Erythroblast (primary cell): ENCODE measurements at regions not wholly inside any gene's neighbourhood (a gene's known extent, or its start where the extent isn't known, plus 50 kb on each side); places are given as distances from the start of the nearest gene placed in this dataset.

Source experiments
- GATA1 ChIP-seq: IDR thresholded peaks from 2 replicates; pipeline ENCODE4 v1.6.1; 2011; ENCODE audit warnings: low read depth, mild to moderate bottlenecking, control low read depth, low read length, moderate library complexity
- POLR2A ChIP-seq: IDR thresholded peaks from 2 replicates; pipeline ENCODE4 v1.6.1; 2011; ENCODE audit warnings: mild to moderate bottlenecking, low read length

DNA sequence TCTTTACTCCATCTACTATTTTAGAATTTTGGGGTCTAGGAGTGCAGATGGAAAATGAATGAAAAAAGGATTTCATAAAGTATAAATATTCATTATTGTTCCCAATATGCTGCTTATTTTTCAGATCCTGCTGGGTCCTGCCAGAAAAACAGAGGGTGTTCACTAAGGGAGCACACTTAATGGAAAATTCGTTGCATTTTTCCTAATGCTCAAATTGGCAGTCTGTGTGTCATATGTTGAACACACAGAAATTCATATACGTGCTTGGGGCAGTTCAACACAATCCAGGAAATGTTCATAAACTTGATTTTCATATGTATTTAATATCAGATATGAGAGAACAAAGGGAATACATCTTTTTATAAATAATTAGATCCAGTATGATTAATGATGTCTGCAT, 1019.4 kb downstream of the EPHA7 start:
- TF ChIP-seq POLR2A = no peak
- TF ChIP-seq GATA1 = no peak
